Loucy (cell line): ENCODE measurements at regions not wholly inside any gene's neighbourhood (a gene's known extent, or its start where the extent isn't known, plus 50 kb on each side); places are given as distances from the start of the nearest gene placed in this dataset.

Experiments
- H2AFZ ChIP-seq: fragments of 200-600 bp; sonication (generic); 2 replicates; pipeline ENCODE4 v1.6.0; 2016; ENCODE audit warnings: antibody characterized with exemption, mild to moderate bottlenecking, low read length, moderate library complexity
- H3F3A ChIP-seq: fragments of 200-600 bp; 2 replicates; pipeline ENCODE4 v1.6.0; 2016; ENCODE audit warnings: antibody characterized with exemption, low read depth, mild to moderate bottlenecking
- H3K27me3 ChIP-seq: fragments of 200-600 bp; sonication (generic); 2 replicates; pipeline ENCODE4 v1.6.1; 2014; ENCODE audit warnings: low read length, mild to moderate bottlenecking; ENCODE audit not compliant: insufficient read depth, poor library complexity, severe bottlenecking
- H3K36me3 ChIP-seq: fragments of 200-600 bp; sonication (generic); 2 replicates; pipeline ENCODE4 v1.6.1; 2016; ENCODE audit warnings: low read length; ENCODE audit not compliant: insufficient read depth
- H3K4me1 ChIP-seq: fragments of 200-600 bp; sonication (generic); 2 replicates; pipeline ENCODE4 v1.5.1; 2014; ENCODE audit warnings: low read length, mild to moderate bottlenecking; ENCODE audit not compliant: insufficient read depth, poor library complexity, severe bottlenecking
- H3K4me2 ChIP-seq: fragments of 200-600 bp; sonication (generic); 2 replicates; pipeline ENCODE4 v1.6.0; 2014; ENCODE audit warnings: antibody characterized with exemption, low read length, low read depth, mild to moderate bottlenecking; ENCODE audit not compliant: poor library complexity, severe bottlenecking
- H3K4me3 ChIP-seq: fragments of 200-600 bp; sonication (generic); 2 replicates; pipeline ENCODE4 v1.5.1; 2014; ENCODE audit warnings: low read length, mild to moderate bottlenecking, mixed read lengths; ENCODE audit not compliant: poor library complexity, severe bottlenecking
- H3K79me2 ChIP-seq: fragments of 200-600 bp; sonication (generic); 2 replicates; pipeline ENCODE4 v1.6.1; 2014; ENCODE audit warnings: low read length; ENCODE audit not compliant: insufficient read depth
- H3K9ac ChIP-seq: fragments of 200-600 bp; sonication (generic); 2 replicates; pipeline ENCODE4 v1.6.0; 2014; ENCODE audit warnings: mild to moderate bottlenecking, low read depth, low read length, moderate library complexity; ENCODE audit not compliant: poor library complexity, severe bottlenecking
- H3K9me2 ChIP-seq: fragments of 200-600 bp; sonication (generic); replicated peaks from 2 replicates; pipeline ENCODE4 v1.6.1; 2016; ENCODE audit warnings: low read depth, low read length, mixed read lengths
- H3K9me3 ChIP-seq: fragments of 200-600 bp; sonication (generic); 2 replicates; pipeline ENCODE4 v1.6.1; 2014; ENCODE audit warnings: mild to moderate bottlenecking, antibody characterized with exemption, low read length, low read depth; ENCODE audit not compliant: insufficient read depth
- H4K20me1 ChIP-seq: fragments of 200-600 bp; sonication (generic); 2 replicates; pipeline ENCODE4 v1.6.0; 2014; ENCODE audit warnings: antibody characterized with exemption, low read length, mild to moderate bottlenecking; ENCODE audit not compliant: insufficient read depth, poor library complexity, severe bottlenecking
- CTCF ChIP-seq: fragments of 200-600 bp; sonication (generic); conservative IDR thresholded peaks from 2 replicates; pipeline ENCODE4 v1.5.1; 2014; ENCODE audit warnings: mild to moderate bottlenecking, antibody characterized with exemption, low read length
- EZH2phosphoT487 ChIP-seq: fragments of 200-600 bp; IDR thresholded peaks from 2 replicates; pipeline ENCODE4 v1.6.1; 2018; ENCODE audit warnings: antibody characterized with exemption, mild to moderate bottlenecking, moderate library complexity, borderline replicate concordance

- no peaks in the 10 kb centered on the region for H3F3A ChIP-seq
- no peak for TF ChIP-seq CTCF
- no peak for TF ChIP-seq EZH2phosphoT487
- H3K9me2 ChIP-seq, result no peaks in the 10 kb centered on the region
- no peak overlapping the region for H3K9ac ChIP-seq
- H3K9me3 ChIP-seq, result no peaks in the 10 kb centered on the region
- H4K20me1 ChIP-seq, result no peaks in the 10 kb centered on the region
- H2AFZ ChIP-seq, result no peak overlapping the region
- no peaks in the 10 kb centered on the region for H3K27me3 ChIP-seq
- H3K36me3 ChIP-seq, result no peaks in the 10 kb centered on the region
- no peaks in the 10 kb centered on the region for H3K79me2 ChIP-seq
- H3K4me2 ChIP-seq, result no peak overlapping the region
- no peaks in the 10 kb centered on the region for H3K4me1 ChIP-seq
- no peak overlapping the region for H3K4me3 ChIP-seq
Measured at GRCh38 chr11:96508861-96509260, 119.0 kb downstream of the JRKL start.

- Histone ChIP-seq H2AFZ (no peak overlapping the region), H3K4me3 (no peak overlapping the region), H3K9me3 (no peaks in the 10 kb centered on the region), H3K27me3 (no peaks in the 10 kb centered on the region), H3K36me3 (no peaks in the 10 kb centered on the region), H3K9me2 (no peaks in the 10 kb centered on the region), H3K4me2 (no peak overlapping the region), H3K4me1 (no peaks in the 10 kb centered on the region), H4K20me1 (no peaks in the 10 kb centered on the region), H3K9ac (no peak overlapping the region), H3F3A (no peaks in the 10 kb centered on the region), H3K79me2 (no peaks in the 10 kb centered on the region)
- TF ChIP-seq EZH2phosphoT487 (no peak), CTCF (no peak)
Measured at GRCh38 chr11:96520939-96521338, 131.1 kb downstream of the JRKL start.

DNA sequence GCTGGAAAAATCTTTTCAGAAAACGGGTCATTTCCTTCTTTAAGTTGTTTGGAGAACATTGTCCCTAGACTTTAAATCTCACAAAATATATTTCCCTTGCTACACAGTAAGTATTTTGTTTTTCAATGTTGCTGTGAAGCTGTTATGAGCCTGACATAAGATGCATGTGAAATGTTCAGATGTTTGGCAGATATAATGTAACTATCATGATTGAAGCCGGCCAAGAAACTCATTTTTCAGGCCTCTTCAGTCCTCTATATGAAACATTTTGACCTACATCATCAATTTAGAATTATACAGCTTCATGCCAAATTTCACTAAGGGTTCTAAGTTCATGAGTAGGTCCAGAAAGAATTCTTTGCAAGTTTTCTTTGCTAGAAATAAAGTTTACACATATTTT lies 133.8 kb downstream of the JRKL start:
- H3K9me3 ChIP-seq, result no peaks in the 10 kb centered on the region
- no peak overlapping the region for H2AFZ ChIP-seq
- TF ChIP-seq CTCF, result no peak
- no peak for TF ChIP-seq EZH2phosphoT487
- no peaks in the 10 kb centered on the region for H4K20me1 ChIP-seq
- no peak overlapping the region for H3K4me3 ChIP-seq
- H3K79me2 ChIP-seq, result no peaks in the 10 kb centered on the region
- H3K9me2 ChIP-seq, result no peaks in the 10 kb centered on the region
- no peaks in the 10 kb centered on the region for H3K36me3 ChIP-seq
- H3F3A ChIP-seq, result no peaks in the 10 kb centered on the region
- H3K27me3 ChIP-seq, result no peaks in the 10 kb centered on the region
- no peak overlapping the region for H3K9ac ChIP-seq
- H3K4me1 ChIP-seq, result no peaks in the 10 kb centered on the region
- no peak overlapping the region for H3K4me2 ChIP-seq
